Left ventricle myocardium inferior (tissue), 1 donor: ENCODE measurements at regions not wholly inside any gene's neighbourhood (a gene's known extent, or its start where the extent isn't known, plus 50 kb on each side); places are given as distances from the start of the nearest gene placed in this dataset.

Source experiments
- DNase-seq: peaks from one replicate; pipeline ENCODE4 v3.0.0-alpha.2; 2020
- H3K27ac ChIP-seq: fragments of 200-600 bp; replicated peaks from 2 replicates; pipeline ENCODE4 v1.8.0; 2021
- H3K27me3 ChIP-seq: fragments of 200-600 bp; 2 replicates; pipeline ENCODE4 v1.8.0; 2021; ENCODE audit warnings: low read depth
- H3K36me3 ChIP-seq: fragments of 200-600 bp; 2 replicates; pipeline ENCODE4 v1.8.0; 2021
- H3K4me1 ChIP-seq: fragments of 200-600 bp; 2 replicates; pipeline ENCODE4 v1.8.0; 2021
- H3K4me3 ChIP-seq: fragments of 200-600 bp; 2 replicates; pipeline ENCODE4 v1.8.0; 2021; ENCODE audit warnings: mild to moderate bottlenecking, moderate library complexity
- H3K9me3 ChIP-seq: fragments of 200-600 bp; replicated peaks from 2 replicates; pipeline ENCODE4 v1.8.0; 2021
- intact Hi-C: fragments of 100-400 bp; cut with micrococcal nuclease; formaldehyde crosslinking; loops from one replicate; pipeline ENCODE4 v1.11.0; 2022
- TF ChIP-seq, protein P1 (sequence below): fragments of 200-600 bp; IDR thresholded peaks from 2 replicates; pipeline ENCODE4 v1.8.0; 2021; ENCODE audit warnings: antibody characterized with exemption, mild to moderate bottlenecking, borderline replicate concordance
- donor health status: DM: no; HTN: yes; CAD: no; lungs with severe emphysema.

DNA sequence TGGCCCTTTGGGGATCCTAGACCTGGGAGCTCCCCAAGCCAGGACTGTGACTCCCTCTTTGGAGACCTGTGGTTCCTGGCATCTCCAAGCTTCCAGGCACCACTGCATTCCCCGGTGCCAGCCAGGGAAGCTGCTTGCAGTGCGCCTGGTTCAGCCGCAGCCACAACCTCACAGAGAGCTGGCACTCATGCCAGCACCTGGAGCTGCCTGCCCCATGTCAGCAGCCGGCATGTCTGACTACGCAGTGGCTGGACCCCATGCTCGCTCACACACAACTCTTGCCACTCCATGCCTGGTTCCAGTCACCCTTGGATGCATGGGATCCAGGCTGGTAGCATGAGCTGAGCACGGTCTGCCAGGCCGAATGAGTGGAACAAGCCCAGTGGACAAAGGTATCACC is 426.6 kb downstream of the LRRIQ3 start:
- H3K27ac ChIP-seq, result no peak overlapping the region
- DNase-seq, result no peak
- H3K9me3 ChIP-seq, result no peaks in the 10 kb centered on the region
- no peaks in the 10 kb centered on the region for H3K27me3 ChIP-seq
- intact Hi-C loops, result no loop called here
- TF ChIP-seq, protein P1, sequence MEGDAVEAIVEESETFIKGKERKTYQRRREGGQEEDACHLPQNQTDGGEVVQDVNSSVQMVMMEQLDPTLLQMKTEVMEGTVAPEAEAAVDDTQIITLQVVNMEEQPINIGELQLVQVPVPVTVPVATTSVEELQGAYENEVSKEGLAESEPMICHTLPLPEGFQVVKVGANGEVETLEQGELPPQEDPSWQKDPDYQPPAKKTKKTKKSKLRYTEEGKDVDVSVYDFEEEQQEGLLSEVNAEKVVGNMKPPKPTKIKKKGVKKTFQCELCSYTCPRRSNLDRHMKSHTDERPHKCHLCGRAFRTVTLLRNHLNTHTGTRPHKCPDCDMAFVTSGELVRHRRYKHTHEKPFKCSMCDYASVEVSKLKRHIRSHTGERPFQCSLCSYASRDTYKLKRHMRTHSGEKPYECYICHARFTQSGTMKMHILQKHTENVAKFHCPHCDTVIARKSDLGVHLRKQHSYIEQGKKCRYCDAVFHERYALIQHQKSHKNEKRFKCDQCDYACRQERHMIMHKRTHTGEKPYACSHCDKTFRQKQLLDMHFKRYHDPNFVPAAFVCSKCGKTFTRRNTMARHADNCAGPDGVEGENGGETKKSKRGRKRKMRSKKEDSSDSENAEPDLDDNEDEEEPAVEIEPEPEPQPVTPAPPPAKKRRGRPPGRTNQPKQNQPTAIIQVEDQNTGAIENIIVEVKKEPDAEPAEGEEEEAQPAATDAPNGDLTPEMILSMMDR, result no peak
- no peaks in the 10 kb centered on the region for H3K36me3 ChIP-seq
- no peak overlapping the region for H3K4me3 ChIP-seq
- no peaks in the 10 kb centered on the region for H3K4me1 ChIP-seq

DNA sequence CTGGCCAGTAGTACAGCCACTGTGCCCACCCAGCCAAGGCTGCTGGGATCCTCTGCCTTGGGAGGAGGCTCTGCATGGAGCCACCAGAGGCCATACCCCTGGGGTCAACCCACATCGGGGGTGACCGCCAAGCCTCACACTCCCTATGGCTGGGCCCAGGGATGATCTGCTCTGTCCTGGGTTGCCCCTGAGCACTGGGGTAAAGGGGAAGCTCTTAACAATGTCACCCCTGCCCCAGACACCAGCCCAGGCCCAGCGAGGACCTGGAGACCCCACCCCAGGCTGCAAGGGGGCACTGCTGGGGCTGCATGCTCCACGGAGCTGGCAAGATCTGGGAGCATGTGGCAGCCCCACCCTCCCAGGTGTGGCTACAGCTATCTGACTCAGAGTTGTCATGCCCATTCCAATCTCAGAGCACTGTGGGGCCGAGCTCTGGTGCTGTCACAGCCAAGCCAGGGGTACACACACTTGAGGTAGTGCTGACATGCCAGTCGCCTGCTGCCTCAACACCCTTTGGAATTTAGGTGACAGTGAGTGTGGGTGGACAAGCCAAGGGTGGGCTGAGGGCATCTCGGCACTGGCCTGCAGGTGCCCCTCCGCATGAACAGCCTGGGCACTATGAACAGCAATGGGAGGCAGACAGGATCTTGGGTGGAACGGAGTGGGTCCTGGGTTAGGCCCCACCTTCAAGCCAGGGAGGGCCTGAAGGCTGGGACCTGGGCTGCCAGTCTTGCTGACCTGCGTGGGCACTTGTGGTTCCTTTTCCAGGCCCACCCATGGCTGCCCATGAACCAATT is 427.7 kb downstream of the LRRIQ3 start:
- Histone ChIP-seq H3K4me1 (no peaks in the 10 kb centered on the region), H3K9me3 (no peaks in the 10 kb centered on the region), H3K27me3 (no peaks in the 10 kb centered on the region), H3K4me3 (no peak overlapping the region), H3K36me3 (no peaks in the 10 kb centered on the region), H3K27ac (no peak overlapping the region)
- intact Hi-C loops, result no loop called here
- no peak for DNase-seq
- TF ChIP-seq, protein P1, result no peak

DNA sequence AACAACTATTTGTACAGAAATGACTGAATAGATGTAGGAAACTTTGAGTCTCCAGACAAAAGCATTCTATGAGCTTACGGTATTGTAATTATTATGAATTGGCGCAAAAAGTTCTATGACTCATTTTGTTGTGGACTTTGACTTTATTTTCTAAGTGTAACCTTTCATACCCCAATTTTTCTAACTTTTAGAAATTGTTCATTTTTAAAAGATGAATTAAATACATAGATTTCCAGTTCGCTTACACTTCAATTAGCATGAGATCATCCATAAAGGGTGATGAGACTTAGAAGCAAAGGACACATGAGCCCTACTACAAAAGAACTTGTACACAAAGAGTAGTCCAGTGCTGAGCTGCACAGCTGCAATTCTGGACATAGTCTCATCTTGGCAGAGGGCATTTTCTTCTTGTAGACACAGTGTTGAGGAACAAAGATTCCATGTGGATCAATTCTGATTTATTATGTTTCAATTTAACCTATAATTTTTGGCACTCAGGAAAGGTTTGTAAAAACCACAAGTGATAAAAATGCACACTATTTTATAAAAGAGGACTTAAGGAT is 431.1 kb downstream of the LRRIQ3 start:
- Histone ChIP-seq H3K27ac (no peak overlapping the region), H3K27me3 (no peaks in the 10 kb centered on the region), H3K36me3 (no peaks in the 10 kb centered on the region), H3K4me1 (no peaks in the 10 kb centered on the region), H3K9me3 (no peaks in the 10 kb centered on the region), H3K4me3 (no peak overlapping the region)
- intact Hi-C loops, result no loop called here
- TF ChIP-seq, protein P1, result no peak
- DNase-seq, result no peak

DNA sequence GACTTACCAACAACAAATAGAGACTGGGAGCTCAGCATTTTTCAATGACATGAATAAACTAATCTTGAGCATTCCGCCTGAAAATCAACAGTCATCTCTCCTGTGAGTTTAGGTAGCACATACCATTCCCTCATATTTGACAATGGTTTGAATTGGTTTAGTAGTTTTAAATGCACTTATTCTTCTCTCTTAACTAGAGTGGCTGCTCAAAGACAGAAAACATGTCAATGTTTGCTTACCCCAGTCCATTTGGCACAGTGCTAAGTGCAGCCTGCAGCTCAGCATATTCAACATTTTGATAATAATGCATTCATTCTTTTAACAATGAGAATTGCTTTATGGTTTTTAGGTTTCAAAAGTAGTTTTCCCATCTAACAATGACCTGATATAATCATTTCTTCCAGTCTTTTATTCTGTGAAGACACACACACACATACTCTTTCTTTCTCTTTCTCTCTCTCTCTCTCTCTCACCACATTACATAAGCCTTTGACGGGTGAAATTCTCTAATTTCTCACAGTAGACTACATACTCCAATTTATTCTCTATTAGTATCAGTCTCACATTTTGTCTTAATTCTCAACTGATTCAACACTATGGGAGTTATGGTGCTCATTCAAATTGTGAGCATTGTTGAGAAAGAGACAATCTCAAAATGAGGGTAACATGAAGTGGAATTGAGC is 432.3 kb downstream of the LRRIQ3 start:
- Histone ChIP-seq H3K4me3 (no peak overlapping the region), H3K27ac (no peak overlapping the region), H3K36me3 (no peaks in the 10 kb centered on the region), H3K4me1 (no peaks in the 10 kb centered on the region), H3K27me3 (no peaks in the 10 kb centered on the region), H3K9me3 (no peaks in the 10 kb centered on the region)
- intact Hi-C loops, result no loop called here
- TF ChIP-seq, protein P1, result no peak
- no peak for DNase-seq

DNA sequence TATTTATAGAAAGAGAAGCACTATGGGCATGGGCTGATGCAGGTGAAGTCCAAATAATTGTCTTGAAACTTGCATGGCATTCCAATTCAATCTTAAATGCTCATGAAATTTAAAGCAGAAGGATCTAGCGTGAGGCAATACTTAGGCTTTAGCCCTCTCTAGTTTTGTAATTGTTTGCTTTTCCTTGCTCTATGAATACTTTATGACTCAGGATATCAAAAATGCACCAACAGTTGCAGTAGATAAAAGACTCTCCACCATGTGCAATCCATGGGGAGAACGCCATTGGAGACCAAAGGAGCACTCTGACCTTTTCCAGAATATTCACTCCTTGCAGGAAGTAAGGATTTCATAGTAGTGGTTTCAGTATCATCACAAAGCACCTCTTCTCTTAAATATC is 436.4 kb downstream of the LRRIQ3 start:
- TF ChIP-seq, protein P1, result no peak
- no peak for DNase-seq
- H3K36me3 ChIP-seq, result no peaks in the 10 kb centered on the region
- intact Hi-C loops, result no loop called here
- no peaks in the 10 kb centered on the region for H3K9me3 ChIP-seq
- no peak overlapping the region for H3K4me3 ChIP-seq
- H3K27me3 ChIP-seq, result no peaks in the 10 kb centered on the region
- H3K4me1 ChIP-seq, result no peaks in the 10 kb centered on the region
- H3K27ac ChIP-seq, result no peak overlapping the region
